CD14-positive monocyte (primary cell): ENCODE measurements at regions not wholly inside any gene's neighbourhood (a gene's known extent, or its start where the extent isn't known, plus 50 kb on each side); places are given as distances from the start of the nearest gene placed in this dataset.

ENCODE experiments used
- DNase-seq, 3 donors: peaks; one replicate each; pipeline ENCODE4 v3.0.0-alpha.2; 2011 to 2022
- H2AFZ ChIP-seq: 2 replicates; pipeline ENCODE4 v1.6.0; 2012; ENCODE audit warnings: mild to moderate bottlenecking, low read depth, low read length, inconsistent platforms; ENCODE audit not compliant: insufficient read depth, poor library complexity, severe bottlenecking
- H3K27ac ChIP-seq, 2 donors: 1 replicate in 1 of 2; 2 replicates in 1 of 2; pipeline ENCODE4 v1.5.1; 2012 to 2013; ENCODE audit warnings: low read length in 2 of 2, control low read depth in 1 of 2, inconsistent platforms in 1 of 2, low read depth in 1 of 2, mild to moderate bottlenecking in 1 of 2
- H3K27me3 ChIP-seq, 2 donors: one replicate each; pipeline versions ENCODE4 v1.6.0 to v1.6.1; 2011 to 2013; ENCODE audit warnings: low read length in 2 of 2; ENCODE audit not compliant: control insufficient read depth in 2 of 2, insufficient read depth in 2 of 2
- H3K36me3 ChIP-seq, 2 donors: replicated peaks in 1 of 2; 1 replicate in 1 of 2; 2 replicates in 1 of 2; pipeline versions ENCODE4 v1.5.1 to v1.6.1; 2012 to 2013; ENCODE audit warnings: low read length in 2 of 2, control low read depth in 1 of 2, inconsistent platforms in 1 of 2, mild to moderate bottlenecking in 1 of 2; ENCODE audit not compliant: insufficient read depth in 2 of 2, control insufficient read depth in 1 of 2
- H3K4me1 ChIP-seq, 2 donors: 1 replicate in 1 of 2; 2 replicates in 1 of 2; pipeline versions ENCODE4 v1.5.1 to v1.6.1; 2012 to 2013; ENCODE audit warnings: low read length in 2 of 2, control low read depth in 1 of 2, inconsistent platforms in 1 of 2, mild to moderate bottlenecking in 1 of 2, moderate library complexity in 1 of 2; ENCODE audit not compliant: insufficient read depth in 2 of 2, control insufficient read depth in 1 of 2
- H3K4me2 ChIP-seq: replicated peaks from 2 replicates; pipeline ENCODE3; 2012; ENCODE audit warnings: low read length, moderate library complexity, mild to moderate bottlenecking; ENCODE audit not compliant: poor library complexity, severe bottlenecking; ENCODE audit errors: extremely low read depth
- H3K4me3 ChIP-seq, 3 experiments: fragments of 200-600 bp in 1 of 3; sonication (generic) in 1 of 3; replicated peaks in 1 of 3; 1 replicate in 2 of 3; 2 replicates in 1 of 3; pipeline ENCODE4 v1.5.1; 2011 to 2013; ENCODE audit warnings: low read length in 3 of 3, mild to moderate bottlenecking in 3 of 3, control low read depth in 2 of 3, low read depth in 2 of 3, inconsistent platforms in 1 of 3, moderate library complexity in 1 of 3
- H3K79me2 ChIP-seq: 2 replicates; pipeline ENCODE4 v1.6.0; 2012; ENCODE audit warnings: mild to moderate bottlenecking, control low read depth, inconsistent platforms, low read length, moderate library complexity; ENCODE audit not compliant: insufficient read depth
- H3K9ac ChIP-seq: 2 replicates; pipeline ENCODE4 v1.6.0; 2017; ENCODE audit warnings: low read length, mild to moderate bottlenecking; ENCODE audit not compliant: insufficient read depth, poor library complexity, severe bottlenecking
- H3K9me3 ChIP-seq, 2 donors: replicated peaks in 1 of 2; 1 replicate in 1 of 2; 2 replicates in 1 of 2; pipeline versions ENCODE4 v1.5.1 to v1.6.1; 2012 to 2013; ENCODE audit warnings: low read length in 2 of 2, control low read depth in 1 of 2; ENCODE audit not compliant: control insufficient read depth in 1 of 2, insufficient read depth in 1 of 2
- H4K20me1 ChIP-seq: 2 replicates; pipeline ENCODE4 v1.6.0; 2012; ENCODE audit warnings: mild to moderate bottlenecking, low read length, control low read depth, moderate library complexity; ENCODE audit not compliant: insufficient read depth
- H3K27ac Mint-ChIP-seq, 7 donors: one replicate each; pipeline ENCODE4 v1.8.0; 2020; ENCODE audit warnings: mild to moderate bottlenecking in 7 of 7, mixed read lengths in 7 of 7, moderate library complexity in 6 of 7, inconsistent platforms in 2 of 7
- H3K27me3 Mint-ChIP-seq, 3 donors: one replicate each; pipeline ENCODE4 v1.8.0; 2021 to 2022; ENCODE audit warnings: low read depth in 3 of 3, mild to moderate bottlenecking in 3 of 3, mixed read lengths in 3 of 3, moderate library complexity in 3 of 3, inconsistent platforms in 1 of 3
- H3K36me3 Mint-ChIP-seq, 2 donors: one replicate each; pipeline ENCODE4 v1.8.0; 2020; ENCODE audit warnings: mixed read lengths in 2 of 2, inconsistent platforms in 1 of 2, mild to moderate bottlenecking in 1 of 2
- H3K4me1 Mint-ChIP-seq: one replicate; pipeline ENCODE4 v1.8.0; 2020; ENCODE audit warnings: mild to moderate bottlenecking, mixed read lengths
- H3K4me3 Mint-ChIP-seq, 2 donors: one replicate each; pipeline ENCODE4 v1.8.0; 2020; ENCODE audit warnings: mild to moderate bottlenecking in 2 of 2, mixed read lengths in 2 of 2, moderate library complexity in 1 of 2
- H3K9me3 Mint-ChIP-seq, 7 donors: one replicate each; pipeline ENCODE4 v1.8.0; 2020 to 2022; ENCODE audit warnings: mixed read lengths in 7 of 7, mild to moderate bottlenecking in 6 of 7, moderate library complexity in 6 of 7, inconsistent platforms in 2 of 7
- WGBS: methylation state at CpG from one replicate; pipeline ENCODE4 v1.1.5; 2013; ENCODE audit warnings: missing lambda C conversion rate; ENCODE audit not compliant: insufficient coverage; 5-methylcytosine and 5-hydroxymethylcytosine counted together
- intact Hi-C, 2 donors: fragments of 100-400 bp; cut with micrococcal nuclease; formaldehyde crosslinking; loops; one replicate each; pipeline versions ENCODE4 v1.15.0 to v1.15.1; 2023
- TF ChIP-seq, protein P1 (sequence below): fragments of 200-600 bp; IDR thresholded peaks from one replicate; pipeline ENCODE4 v1.8.0; 2022; ENCODE audit warnings: antibody characterized with exemption, mild to moderate bottlenecking

DNA sequence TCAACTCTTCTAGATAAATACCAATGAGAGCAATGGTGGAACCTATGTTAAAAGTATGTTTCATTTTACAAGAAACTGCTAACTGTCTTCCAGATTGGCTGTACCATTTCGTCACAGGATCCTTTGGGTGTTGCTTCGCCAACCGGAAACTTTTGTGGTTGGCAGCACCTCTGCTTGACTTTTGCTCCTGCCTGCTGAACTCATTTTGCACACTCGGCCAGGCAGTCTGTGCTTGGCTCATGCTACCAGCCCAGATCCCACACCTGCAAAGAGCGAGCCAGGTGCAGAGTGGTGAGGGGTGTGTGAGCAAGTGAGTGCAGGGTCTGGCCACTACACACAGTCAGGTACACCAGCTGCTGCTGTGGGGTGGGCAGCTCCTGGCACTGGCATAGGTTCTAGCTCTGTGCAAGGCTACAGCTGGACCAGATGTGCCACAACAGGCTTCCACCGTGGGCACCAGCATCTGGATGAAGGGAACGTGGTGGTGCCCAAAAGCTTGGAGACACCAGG lies 422.3 kb downstream of the PRR16 start:
- Histone ChIP-seq H4K20me1 (no peaks in the 10 kb centered on the region), H3K4me1 (no peaks in the 10 kb centered on the region), H3K79me2 (no peaks in the 10 kb centered on the region), H3K4me3 (no peak overlapping the region), H3K27me3 (no peaks in the 10 kb centered on the region), H3K9ac (no peak overlapping the region), H3K4me2 (no peak overlapping the region), H3K9me3 (peaks cover 0 to 15% of the 10 kb centered on the region in 2 donors), H3K36me3 (no peaks in the 10 kb centered on the region), H2AFZ (no peak overlapping the region), H3K27ac (no peak overlapping the region)
- Mint-ChIP-seq H3K9me3 (peaks cover 0 to 13% (median 1%) of the 10 kb centered on the region in 7 donors), H3K36me3 (no peaks in the 10 kb centered on the region), H3K4me3 (no peak overlapping the region), H3K27ac (no peak overlapping the region), H3K4me1 (no peaks in the 10 kb centered on the region), H3K27me3 (no peaks in the 10 kb centered on the region)
- intact Hi-C loops, result no loop called here
- TF ChIP-seq, protein P1, sequence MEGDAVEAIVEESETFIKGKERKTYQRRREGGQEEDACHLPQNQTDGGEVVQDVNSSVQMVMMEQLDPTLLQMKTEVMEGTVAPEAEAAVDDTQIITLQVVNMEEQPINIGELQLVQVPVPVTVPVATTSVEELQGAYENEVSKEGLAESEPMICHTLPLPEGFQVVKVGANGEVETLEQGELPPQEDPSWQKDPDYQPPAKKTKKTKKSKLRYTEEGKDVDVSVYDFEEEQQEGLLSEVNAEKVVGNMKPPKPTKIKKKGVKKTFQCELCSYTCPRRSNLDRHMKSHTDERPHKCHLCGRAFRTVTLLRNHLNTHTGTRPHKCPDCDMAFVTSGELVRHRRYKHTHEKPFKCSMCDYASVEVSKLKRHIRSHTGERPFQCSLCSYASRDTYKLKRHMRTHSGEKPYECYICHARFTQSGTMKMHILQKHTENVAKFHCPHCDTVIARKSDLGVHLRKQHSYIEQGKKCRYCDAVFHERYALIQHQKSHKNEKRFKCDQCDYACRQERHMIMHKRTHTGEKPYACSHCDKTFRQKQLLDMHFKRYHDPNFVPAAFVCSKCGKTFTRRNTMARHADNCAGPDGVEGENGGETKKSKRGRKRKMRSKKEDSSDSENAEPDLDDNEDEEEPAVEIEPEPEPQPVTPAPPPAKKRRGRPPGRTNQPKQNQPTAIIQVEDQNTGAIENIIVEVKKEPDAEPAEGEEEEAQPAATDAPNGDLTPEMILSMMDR, result no peak
- 86% methylated on average over 5 of the region's 7 CpGs for WGBS
- no peak for DNase-seq

DNA sequence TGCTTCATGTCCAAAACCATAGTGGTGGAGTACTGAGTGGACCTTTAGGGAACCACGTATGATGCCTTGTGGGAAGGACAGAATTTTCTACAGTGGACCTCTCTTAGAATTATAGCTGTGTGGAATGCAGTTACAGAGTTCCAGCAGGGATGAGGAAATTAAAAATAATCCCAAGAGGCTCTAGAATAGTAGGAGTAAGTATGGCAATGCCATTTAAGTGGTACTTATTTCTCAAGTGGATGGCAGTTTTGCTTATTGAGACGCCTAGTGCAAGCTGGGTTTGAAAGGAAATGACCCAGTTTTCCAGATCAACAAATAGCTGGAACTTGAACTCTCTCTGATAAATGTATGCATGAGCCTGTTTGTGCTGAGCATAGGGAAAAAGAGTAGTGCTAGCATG lies 431.6 kb downstream of the PRR16 start:
- H3K4me1 Mint-ChIP-seq, result no peaks in the 10 kb centered on the region
- H3K27ac Mint-ChIP-seq, result no peak overlapping the region
- H3K9me3 Mint-ChIP-seq, result peaks cover 0 to 14% (median 2%) of the 10 kb centered on the region in 7 donors
- Histone ChIP-seq H3K27ac (no peak overlapping the region), H2AFZ (no peak overlapping the region), H3K79me2 (no peaks in the 10 kb centered on the region), H3K9me3 (peaks cover 7 to 16% of the 10 kb centered on the region in 2 donors), H3K4me3 (no peak overlapping the region), H3K9ac (no peak overlapping the region), H3K36me3 (no peaks in the 10 kb centered on the region), H3K4me1 (no peaks in the 10 kb centered on the region), H3K27me3 (no peaks in the 10 kb centered on the region), H4K20me1 (no peaks in the 10 kb centered on the region), H3K4me2 (no peak overlapping the region)
- intact Hi-C loops, result no loop called here
- H3K27me3 Mint-ChIP-seq, result peaks cover 0 to 1% (median 1%) of the 10 kb centered on the region in 3 donors
- WGBS, result 67% methylated on average over 2 of the region's 2 CpGs
- TF ChIP-seq, protein P1, result no peak
- no peak for DNase-seq
- no peaks in the 10 kb centered on the region for H3K36me3 Mint-ChIP-seq
- no peak overlapping the region for H3K4me3 Mint-ChIP-seq
